HG02884 (cell line): ENCODE measurements at regions not wholly inside any gene's neighbourhood (a gene's known extent, or its start where the extent isn't known, plus 50 kb on each side); places are given as distances from the start of the nearest gene placed in this dataset.
"Not testable (repeated sequence)": the region's sequence is repeated elsewhere in the genome, so short reads cannot be mapped to it uniquely, and the experiment has no call there.

Experiments
- ATAC-seq: cut with Tn5 transposase; IDR thresholded peaks from one replicate; pipeline ENCODE4 v1.9.1; 2021; ENCODE audit warnings: mild to moderate bottlenecking, moderate library complexity; ENCODE audit not compliant: unreplicated experiment

DNA sequence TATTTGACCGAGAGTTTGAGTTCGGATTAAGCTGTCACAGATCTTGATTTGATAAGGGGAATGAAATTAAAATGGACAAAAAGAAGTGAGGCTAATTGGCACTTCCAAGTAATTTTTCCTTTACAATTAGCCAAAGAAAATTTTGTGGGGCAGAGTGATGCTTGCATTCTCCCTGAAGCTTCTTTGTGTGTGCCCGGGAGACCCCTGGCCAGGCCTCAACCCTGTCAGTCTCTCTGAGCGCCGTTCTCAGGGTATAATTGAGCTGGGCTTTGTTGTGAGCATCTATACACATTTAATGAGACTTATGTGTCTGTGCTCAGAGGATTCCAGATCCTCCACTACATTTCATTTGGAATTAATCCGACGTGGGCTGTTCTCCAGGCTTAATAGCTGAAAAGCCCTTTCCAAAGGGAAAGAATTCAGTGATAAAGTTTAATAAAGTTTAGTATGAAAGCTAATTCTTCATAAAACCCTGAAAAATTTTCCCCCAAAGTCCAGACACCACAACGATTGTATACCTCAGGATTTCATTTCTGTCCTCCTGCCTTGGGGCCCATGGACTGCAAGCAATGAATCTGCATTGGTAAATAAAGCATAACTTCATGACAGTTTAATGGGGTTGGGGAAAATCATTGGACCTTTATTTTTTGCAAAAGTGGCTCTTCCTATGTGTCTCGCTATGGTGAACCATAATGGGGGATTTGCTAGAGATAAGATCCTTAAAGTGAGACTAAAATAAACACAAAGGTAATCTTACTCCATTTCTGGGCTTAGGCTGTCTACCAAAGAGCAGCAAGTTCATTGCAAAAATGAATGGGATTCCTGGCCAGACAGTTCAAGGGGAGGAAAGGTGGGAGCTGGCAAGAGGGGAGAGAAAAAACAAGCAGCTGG is 292.6 kb downstream of the C12orf75 start:
- ATAC-seq: no peak

DNA sequence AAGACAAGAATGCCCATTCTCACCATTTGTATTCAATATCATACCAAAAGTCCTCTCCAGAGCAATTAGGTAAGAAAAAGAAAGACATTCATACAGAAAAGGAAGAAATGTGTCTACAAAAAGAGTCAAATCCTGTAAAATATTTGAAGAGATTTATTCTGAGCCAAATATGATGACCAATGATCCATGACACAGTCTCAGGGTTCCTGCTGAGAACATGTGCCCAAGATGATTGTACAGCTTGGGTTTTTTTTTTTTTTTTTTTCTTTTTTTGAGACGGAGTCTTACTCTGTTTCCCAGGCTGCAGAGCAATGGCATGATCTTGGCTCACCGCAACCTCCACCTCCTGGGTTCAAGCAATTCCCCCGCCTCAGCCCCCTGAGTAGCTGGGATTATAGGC is 296.2 kb downstream of the C12orf75 start:
- ATAC-seq: no peak

DNA sequence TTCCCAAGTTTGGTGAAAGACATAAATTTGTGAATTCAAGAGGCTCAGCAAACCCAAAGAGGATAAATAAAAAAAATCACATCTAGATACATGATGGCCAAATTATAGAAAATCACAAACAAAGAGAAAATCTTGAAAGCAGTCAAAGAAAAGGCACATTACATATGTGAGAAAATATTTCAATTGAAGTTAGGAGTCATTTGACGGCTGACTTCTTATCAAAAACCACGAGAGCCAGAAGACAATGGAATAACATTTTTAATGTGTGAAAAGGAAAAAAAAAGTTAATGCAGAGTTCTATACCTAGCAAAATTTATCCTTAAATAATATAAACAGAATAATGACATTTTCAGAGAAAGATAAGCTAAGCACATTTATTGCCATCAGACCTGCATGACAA is 307.0 kb downstream of the C12orf75 start:
- no peak for ATAC-seq

DNA sequence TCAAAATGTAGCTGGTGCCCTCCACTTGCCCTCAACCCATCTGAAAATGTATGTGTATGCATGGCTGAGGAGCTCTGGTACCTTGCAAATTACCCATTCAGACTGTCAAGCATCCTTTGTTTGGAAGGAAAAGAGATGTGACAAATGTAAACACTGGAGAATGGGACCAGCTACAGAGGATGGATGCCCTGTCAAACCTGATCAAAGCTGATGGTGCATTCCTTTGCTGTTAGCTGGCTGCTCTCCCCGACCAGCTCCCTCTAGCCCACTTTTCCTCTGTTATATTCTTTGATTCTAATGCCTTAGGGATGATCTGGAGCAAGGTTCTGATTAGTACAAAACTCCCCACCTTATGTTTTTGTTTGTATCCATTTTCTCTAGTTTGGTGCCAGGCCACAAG is 310.3 kb downstream of the C12orf75 start:
- no peak for ATAC-seq

DNA sequence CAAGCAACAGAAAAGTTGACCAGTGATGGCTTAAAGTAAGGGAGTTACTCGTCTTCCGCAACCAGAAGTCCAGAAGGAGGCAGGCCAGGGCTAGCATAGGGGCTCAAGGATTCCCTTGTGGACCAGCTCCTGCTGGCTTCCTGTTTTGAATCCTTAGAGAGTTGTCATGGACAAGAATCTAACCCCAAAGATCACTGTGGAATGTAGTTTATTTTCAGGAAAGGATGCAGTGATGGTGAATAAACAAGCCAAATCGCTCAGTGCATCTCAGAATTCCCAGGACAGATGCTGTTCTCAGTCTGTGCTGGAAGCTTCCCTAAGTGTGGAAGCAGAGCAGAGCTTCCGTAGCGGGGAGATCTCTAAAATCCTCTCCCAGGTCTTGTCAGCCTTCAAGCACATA is 311.3 kb downstream of the C12orf75 start:
- ATAC-seq: no peak

DNA sequence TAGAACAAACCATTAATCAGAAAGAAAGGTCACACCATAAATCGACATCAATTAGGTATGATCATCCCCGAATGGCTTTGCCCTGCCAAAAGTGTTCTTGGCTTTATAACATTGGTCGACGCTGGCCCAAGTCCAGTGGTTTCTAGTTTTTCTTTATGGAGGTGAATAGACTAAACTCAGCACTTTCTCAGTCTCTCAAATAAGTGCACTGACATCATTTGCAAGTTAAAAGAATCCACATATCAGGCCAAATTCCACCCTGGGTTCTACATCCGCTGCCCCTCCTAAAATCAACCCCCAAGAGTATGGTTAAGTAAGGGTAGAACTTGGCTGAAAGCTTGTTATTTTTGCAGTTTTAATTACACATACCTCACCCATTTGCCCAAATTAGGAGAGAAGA is 314.3 kb downstream of the C12orf75 start:
- no peak for ATAC-seq

DNA sequence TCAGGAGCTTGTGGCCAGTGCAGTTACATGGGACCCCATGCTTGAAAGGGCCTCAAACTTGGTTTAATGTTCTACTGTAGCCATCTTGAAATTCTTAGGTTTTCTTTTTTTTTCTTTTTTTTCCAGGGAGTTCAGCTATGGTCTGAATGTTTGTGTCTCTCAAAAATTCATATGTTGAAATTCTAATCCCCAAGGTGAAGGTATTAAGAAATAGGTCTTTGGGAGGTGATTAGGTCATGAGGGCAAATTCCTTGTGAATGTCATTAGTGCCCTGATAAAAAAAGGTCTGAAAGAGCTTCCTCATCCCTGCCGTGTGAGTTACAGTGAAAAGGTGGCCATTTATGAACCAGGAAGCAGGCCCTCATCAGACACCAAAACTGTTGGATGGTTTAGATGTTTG is 324.1 kb downstream of the C12orf75 start:
- no peak for ATAC-seq

DNA sequence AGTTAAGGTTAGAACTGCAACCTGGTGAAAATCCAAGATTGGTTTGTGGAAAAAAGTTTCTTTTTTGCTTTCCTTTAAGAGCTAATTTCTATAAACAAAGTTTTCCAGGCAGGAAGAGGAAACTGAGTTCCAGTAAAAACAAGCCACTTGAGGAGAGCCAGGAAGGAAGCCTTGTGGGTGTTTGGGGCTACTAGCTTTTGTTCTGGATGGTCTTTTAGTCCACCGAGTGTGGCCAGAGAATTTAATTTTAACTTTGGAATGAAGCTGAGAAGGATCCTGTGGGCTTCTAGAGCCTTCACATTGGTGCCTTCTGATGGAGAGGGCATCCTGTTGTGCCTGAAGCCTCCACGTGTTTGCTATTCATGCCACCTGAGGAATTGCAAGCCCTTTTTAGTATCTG is 327.9 kb downstream of the C12orf75 start:
- no peak for ATAC-seq

DNA sequence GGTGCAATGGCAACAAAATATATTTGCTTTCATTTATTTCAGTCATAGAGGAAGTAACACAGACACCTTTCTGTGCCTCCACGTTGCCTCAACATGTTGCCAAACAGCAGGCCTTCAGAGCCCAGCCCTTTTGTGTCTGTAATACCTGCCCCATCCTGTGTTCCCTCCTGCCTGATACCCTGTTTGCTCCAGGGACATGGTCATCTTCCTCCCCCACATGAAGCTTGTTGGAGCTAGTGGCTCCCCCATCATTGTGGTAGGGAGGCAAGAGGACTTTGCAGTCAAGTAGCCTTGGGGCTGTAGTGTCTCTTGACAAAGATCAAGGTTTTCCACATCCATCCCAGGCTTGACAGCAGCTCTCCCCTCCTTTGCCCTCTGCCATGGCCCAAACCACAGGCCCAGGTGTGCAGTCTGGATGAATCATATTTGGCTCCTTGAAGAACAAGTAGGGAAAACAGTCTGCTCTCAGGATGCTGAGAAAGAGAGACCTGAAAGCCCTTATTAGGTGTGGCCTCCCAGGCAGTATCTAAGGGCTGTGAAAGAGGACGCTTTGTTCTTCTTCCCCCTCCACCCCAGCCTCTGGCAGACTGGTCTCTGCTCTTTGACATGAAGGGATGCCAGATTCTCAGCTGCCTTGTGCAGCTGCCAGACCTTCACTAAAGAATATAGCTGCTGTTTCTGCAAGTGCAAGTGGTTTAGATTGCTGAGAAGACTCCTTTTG is 329.0 kb downstream of the C12orf75 start:
- ATAC-seq: no peak

DNA sequence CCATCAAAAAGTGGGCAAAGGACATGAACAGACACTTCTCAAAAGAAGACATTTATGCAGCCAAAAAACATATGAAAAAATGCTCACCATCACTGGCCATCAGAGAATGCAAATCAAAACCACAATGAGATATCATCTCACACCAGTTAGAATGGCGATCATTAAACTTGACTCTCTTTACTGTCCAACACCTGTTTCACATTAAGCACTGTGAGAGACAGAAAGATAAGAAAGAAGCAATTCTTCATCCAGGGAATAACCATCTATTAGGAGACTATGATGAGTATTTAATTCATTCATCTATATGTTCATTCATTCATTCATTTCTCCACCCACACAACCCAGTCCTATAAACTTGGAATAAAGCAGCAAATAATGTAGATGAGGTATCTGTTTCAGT is 334.3 kb downstream of the C12orf75 start:
- ATAC-seq: not testable (repeated sequence)

DNA sequence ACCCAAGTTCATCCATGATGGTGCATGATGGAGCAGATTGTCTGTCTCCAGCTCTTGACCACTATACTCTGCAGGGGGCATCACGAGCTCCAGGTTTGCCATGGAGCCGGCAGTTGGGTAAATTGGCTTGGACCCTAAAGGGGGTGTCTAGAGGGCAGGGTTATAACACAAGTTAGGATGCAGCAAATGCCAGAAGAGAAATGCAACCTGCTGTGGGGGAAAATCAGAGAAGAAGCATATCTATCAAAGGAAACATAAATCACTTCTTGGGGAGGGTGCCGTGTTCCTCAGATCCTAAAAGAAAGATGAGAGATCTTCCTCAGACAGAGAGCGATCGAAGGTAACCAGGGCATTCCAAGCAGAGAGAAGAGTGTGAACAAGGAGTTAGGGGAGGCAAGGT is 334.9 kb downstream of the C12orf75 start:
- no peak for ATAC-seq

DNA sequence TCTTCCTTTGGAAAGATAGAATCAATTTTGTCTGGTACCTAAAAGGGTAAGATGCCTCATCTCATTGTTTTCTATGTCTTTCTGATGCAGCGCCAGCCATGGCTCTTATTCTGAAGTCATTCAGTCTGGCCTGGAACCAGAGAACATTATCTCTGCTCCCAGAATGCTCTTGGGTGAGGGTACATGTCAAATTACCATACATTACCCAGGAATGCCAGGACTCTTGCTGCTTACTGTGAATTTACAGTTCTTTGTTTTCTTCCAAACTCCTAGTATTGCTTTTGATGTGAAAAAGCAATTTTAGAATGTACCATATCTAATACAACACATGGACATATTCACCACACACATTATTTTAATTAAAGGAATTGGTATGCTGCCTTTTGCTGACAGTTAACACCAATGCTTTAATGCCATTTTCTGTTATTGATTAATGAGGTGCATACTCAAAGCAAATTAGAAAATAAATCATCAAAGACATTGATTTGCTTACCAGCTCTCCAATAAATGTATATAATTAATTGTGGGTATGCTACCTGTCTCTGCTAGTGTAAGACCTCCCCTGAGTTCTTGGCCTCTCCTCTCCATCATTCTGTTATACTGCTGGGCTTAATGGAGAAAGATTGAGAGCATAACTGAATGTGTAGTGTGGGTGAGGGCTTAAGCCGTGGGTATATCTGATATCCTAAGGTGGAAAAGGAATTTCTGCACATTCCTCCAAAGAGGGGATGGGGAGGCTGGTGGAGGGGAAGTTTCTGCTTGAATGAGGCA is 337.7 kb downstream of the C12orf75 start:
- ATAC-seq: no peak

DNA sequence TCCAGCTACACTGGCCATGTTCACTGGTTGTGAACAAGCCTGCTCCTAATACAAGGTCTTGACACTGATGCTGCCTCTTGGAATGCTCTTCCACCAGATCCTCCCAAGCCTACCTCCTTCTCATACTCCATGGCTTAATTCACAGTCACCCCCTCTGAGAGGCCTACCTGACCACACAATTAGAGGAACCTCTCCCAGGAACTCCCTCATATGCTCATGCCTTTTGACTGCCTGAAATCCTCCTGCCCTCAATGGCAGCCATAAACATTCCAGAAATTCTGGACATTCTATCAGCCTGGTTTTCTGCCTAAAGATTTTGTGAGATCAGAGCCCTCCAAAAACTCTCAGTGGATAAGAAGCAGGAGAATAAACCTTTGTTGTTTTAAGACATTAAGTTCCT is 340.2 kb downstream of the C12orf75 start:
- no peak for ATAC-seq

DNA sequence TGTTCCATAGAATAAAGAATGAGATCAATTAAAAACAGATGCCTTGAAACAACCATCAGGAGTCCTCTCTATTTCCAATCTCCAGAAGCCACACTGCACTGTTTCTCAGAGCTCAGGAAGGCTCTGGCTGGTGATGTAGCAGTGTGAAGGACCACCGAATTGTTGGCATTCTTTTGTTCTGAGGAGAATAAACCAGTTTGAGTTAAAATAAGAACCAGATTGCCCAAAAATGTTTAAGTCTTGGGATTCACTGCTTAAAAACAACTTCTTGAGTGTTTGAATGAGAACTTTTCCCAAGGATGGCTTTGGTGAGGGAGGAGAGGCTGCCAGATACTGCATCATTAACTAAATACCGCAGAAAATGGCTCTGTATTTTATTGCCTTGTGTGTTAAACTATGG is 341.2 kb downstream of the C12orf75 start:
- ATAC-seq: no peak

DNA sequence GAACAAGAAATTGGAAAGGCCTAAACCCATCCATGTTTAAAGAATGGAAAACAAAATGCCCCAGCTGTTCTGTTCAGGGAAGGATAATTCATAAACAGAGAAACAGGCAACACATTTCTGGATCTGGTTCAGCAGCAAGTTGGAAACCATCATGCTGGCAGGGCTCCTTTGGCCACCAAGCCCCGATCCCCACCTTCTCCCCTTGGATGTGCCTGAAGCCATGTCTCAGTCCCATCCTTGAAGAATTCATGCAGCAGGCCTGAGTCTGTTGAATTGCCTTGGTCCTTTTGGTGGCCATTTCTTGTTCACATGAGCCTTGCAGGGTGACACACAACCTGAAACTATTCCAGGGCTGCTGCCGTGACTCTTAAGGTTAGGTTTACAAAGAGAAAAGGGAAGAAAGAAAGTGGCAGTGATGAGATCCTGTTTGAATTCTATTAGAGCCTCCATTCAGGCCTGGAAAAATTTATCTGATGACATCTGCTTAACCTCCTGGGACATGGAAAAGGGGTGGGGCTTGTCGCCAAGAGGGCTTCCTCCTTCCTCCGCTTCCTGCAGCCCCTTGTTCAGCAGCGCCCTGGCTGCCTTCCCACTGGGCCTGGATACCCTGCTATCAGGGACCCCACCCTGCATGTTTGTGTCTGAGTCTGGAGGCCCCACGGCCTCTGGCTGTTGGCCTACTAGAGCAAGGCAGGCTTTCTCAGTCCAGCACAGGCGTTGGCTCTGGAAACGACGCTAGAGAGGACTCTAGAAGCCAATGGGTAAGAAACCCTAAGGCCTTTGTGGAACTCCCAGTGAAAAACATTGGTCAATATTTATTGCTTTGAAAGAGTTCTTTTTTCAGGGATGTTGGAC is 341.9 kb downstream of the C12orf75 start:
- ATAC-seq: no peak

DNA sequence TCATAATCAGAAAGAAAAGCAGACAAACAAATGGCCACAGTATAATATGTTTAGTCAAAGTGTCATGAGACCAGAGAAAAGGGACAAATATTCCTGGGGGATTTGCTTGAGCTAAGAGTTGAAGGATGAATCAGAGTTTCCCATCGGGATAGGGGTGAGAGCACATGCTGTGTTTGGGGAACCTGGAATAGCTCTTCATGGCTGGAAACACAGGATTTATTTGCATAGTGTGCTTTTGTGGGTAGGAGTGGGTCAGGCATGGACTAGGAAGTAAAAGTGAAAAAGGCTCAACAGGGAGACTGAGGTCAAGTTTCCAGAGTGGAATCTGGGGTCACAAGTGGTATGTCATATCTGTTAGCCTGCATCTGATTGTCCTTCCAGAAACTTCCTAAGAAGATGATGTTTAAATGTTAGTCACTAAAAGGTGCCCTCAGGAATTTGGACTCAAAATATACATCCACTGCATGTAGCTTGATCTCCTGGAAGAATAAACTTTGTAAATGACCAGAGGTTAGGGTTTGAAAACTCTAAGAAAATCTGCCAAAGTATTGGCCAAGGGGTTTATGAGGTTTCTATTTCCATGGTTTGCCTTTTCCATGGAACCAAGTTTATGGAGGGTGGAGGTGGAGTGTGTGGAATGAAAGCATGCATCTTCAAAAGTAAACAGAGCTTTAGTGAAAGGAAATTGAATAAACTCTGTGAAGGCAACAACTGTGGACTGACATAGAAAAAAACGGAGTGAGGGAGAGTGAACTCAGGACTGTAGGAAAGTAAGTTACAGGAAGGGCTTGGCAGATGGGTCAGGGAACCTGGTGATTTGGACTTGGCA is 344.6 kb downstream of the C12orf75 start:
- ATAC-seq: no peak

DNA sequence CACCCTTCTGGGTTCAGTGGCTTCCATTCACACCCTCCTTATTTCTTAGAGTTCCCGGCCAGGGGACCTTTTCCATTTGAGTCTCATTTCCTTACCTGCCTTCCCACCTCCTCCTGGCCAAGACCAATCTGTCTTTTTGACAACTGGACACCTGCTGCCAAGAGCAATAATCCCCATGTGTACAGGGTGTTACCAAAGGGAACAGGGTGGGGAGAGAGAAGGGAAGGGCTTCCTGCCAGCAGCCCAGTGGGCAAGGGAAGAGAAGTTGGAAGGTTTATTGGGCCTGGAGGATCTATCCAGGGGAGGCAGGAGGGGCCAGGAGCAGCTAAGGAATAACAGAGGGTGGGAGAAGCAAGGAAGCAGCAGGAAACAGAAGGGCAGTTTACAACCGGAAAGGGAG is 346.2 kb downstream of the C12orf75 start:
- no peak for ATAC-seq

DNA sequence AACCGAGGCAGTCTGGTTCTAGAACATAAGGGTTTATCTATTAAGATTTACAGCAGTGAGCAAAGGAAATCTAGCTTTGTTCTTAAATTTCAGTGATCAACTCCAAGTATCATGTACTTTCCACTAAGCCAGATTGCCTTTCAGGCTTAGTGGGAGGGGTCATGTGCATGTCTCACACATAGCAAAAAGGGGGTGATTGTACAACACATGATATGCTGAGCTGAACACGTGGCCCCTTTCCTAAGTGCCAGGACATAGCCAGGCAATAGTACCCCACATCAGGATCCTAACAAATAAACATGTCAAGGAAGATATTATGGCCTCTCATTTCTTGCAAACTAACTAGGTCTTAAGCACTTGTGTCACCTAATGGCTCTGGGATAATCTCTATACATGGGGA is 347.2 kb downstream of the C12orf75 start:
- no peak for ATAC-seq

DNA sequence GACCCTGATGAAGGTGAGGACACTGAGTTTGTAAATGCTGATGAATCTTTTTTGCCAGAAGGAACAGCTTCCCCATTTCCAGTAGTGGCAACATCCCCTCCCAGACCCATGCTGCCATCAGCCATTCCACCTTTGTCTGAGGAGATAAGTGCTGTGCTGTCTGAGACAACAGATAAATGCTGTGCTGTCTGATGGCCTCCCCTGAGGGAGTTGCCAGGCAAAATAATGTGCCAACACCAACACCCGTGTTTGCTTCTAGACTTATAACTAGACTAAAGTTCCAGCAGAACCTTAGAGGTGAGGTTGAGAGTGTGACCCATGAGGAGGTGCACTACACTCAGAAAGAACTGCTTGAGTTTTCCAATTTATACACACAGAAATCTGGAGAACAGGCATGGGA is 349.5 kb downstream of the C12orf75 start:
- no peak for ATAC-seq

DNA sequence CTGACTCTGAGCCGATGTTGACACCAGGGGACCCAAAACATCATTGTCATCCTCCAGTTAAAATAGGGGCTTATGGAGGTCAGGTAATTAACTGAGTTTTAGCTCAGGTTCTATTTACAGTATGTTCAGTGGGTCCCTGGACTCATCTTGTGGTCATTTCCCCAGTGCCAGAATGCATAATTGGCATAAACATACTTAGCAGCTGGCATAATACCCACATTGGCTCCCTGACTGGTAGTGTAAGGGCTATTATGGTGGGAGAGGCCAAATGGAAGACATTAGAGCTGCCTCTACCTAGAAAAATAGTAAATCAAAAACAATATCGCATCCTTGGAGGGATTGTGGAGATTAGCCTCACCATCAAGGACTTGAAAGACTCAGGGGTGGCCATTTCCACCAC is 350.9 kb downstream of the C12orf75 start:
- ATAC-seq: no peak
